CD4-positive, alpha-beta T cell (primary cell): ENCODE measurements at regions not wholly inside any gene's neighbourhood (a gene's known extent, or its start where the extent isn't known, plus 50 kb on each side); places are given as distances from the start of the nearest gene placed in this dataset.
"Not testable (repeated sequence)": the region's sequence is repeated elsewhere in the genome, so short reads cannot be mapped to it uniquely, and the experiment has no call there.

Experiments used
- ATAC-seq: fragments of 200-7000 bp; cut with Tn5 transposase; one replicate; pipeline ENCODE4 v1.10.0; 2022; ENCODE audit warnings: mild to moderate bottlenecking; ENCODE audit not compliant: poor library complexity
- CTCF ChIA-PET: fragments of 350-600 bp; sonication (Branson Sonifier 250); formaldehyde crosslinking; loops from one replicate; lab custom pipeline; 2021; ENCODE audit warnings: antibody characterized with exemption, inconsistent platforms; lab: Charles Lee
- POLR2A ChIA-PET: fragments of 350-600 bp; sonication (Branson Sonifier 250); formaldehyde crosslinking; loops from one replicate; lab custom pipeline; 2021; ENCODE audit warnings: antibody characterized with exemption, inconsistent platforms; lab: Charles Lee
- DNase-seq, 14 experiments: peaks; one replicate each; pipeline ENCODE4 v3.0.0-alpha.2; 2013 to 2020; ENCODE audit warnings: mixed read lengths in 2 of 14
- H3K27ac ChIP-seq, 2 donors: one replicate each; pipeline versions ENCODE4 v1.5.1 to v1.7.0; 2013; ENCODE audit warnings: low read length in 2 of 2, low read depth in 1 of 2, mild to moderate bottlenecking in 1 of 2
- H3K27me3 ChIP-seq, 2 experiments: 1 replicate in 1 of 2; 2 replicates in 1 of 2; pipeline versions ENCODE4 v1.6.1 to v1.7.0; 2013; ENCODE audit warnings: low read length in 2 of 2, control low read depth in 1 of 2, mild to moderate bottlenecking in 1 of 2, moderate library complexity in 1 of 2; ENCODE audit not compliant: insufficient read depth in 2 of 2, control insufficient read depth in 1 of 2
- H3K36me3 ChIP-seq: one replicate; pipeline ENCODE4 v1.6.1; 2013; ENCODE audit warnings: low read length, control low read depth; ENCODE audit not compliant: insufficient read depth
- H3K4me1 ChIP-seq: one replicate; pipeline ENCODE4 v1.6.1; 2013; ENCODE audit warnings: low read length, control low read depth; ENCODE audit not compliant: insufficient read depth
- H3K4me3 ChIP-seq: one replicate; pipeline ENCODE4 v1.5.1; 2013; ENCODE audit warnings: mild to moderate bottlenecking, low read length, moderate library complexity
- H3K9me3 ChIP-seq, 2 experiments: 1 replicate in 1 of 2; 2 replicates in 1 of 2; pipeline versions ENCODE4 v1.6.1 to v1.7.0; 2013; ENCODE audit warnings: low read length in 2 of 2, mild to moderate bottlenecking in 2 of 2, control low read depth in 1 of 2, moderate library complexity in 1 of 2; ENCODE audit not compliant: control insufficient read depth in 1 of 2, insufficient read depth in 1 of 2
- H3K27ac Mint-ChIP-seq: one replicate; pipeline ENCODE4 v1.8.0; 2020; ENCODE audit warnings: mixed read lengths
- H3K27me3 Mint-ChIP-seq: one replicate; pipeline ENCODE4 v1.8.0; 2021; ENCODE audit warnings: mixed read lengths
- H3K36me3 Mint-ChIP-seq: one replicate; pipeline ENCODE4 v1.8.0; 2021; ENCODE audit warnings: low read depth, mixed read lengths
- H3K4me1 Mint-ChIP-seq: one replicate; pipeline ENCODE4 v1.8.0; 2021; ENCODE audit warnings: low read depth, mixed read lengths
- H3K4me3 Mint-ChIP-seq: one replicate; pipeline ENCODE4 v1.8.0; 2020; ENCODE audit warnings: mild to moderate bottlenecking, mixed read lengths
- H3K9me3 Mint-ChIP-seq: one replicate; pipeline ENCODE4 v1.8.0; 2020; ENCODE audit warnings: mixed read lengths
- CTCF ChIP-seq: fragments of 200-600 bp; IDR thresholded peaks from one replicate; pipeline ENCODE4 v1.8.0; 2022; ENCODE audit warnings: antibody characterized with exemption, mild to moderate bottlenecking
- intact Hi-C, 2 experiments: fragments of 100-400 bp; cut with DNase I in 1 of 2; cut with micrococcal nuclease in 1 of 2; formaldehyde crosslinking; loops; one replicate each; pipeline versions ENCODE4 v1.15.1 to v1.9.0; 2023 to 2025; cut with DNase I, micrococcal nuclease

GRCh38 chr9:124164811-124165210, 92.9 kb upstream of the NEK6 start:
- H3K9me3 Mint-ChIP-seq: peaks cover 2% of the 10 kb centered on the region
- peaks cover 28% of the 10 kb centered on the region for H3K27me3 Mint-ChIP-seq
- no peak overlapping the region for H3K4me3 Mint-ChIP-seq
- DNase-seq (no peak), ATAC-seq (no peak)
- ChIA-PET POLR2A (no interaction called here), CTCF (no interaction called here)
- no peaks in the 10 kb centered on the region for H3K4me1 Mint-ChIP-seq
- H3K4me3 ChIP-seq: no peak overlapping the region
- no peaks in the 10 kb centered on the region for H3K4me1 ChIP-seq
- intact Hi-C loops: no loop called here
- no peak overlapping the region for H3K27ac ChIP-seq
- no peaks in the 10 kb centered on the region for H3K27me3 ChIP-seq
- peaks cover 0 to 4% of the 10 kb centered on the region in 2 experiments for H3K9me3 ChIP-seq
- H3K36me3 Mint-ChIP-seq: no peaks in the 10 kb centered on the region
- no peaks in the 10 kb centered on the region for H3K36me3 ChIP-seq
- no peak overlapping the region for H3K27ac Mint-ChIP-seq
- no peak for TF ChIP-seq CTCF

GRCh38 chr9:124174433-124174832, 83.3 kb upstream of the NEK6 start:
- Mint-ChIP-seq H3K9me3 (peaks cover 6% of the 10 kb centered on the region), H3K27me3 (no peaks in the 10 kb centered on the region), H3K4me3 (no peak overlapping the region), H3K27ac (no peak overlapping the region), H3K4me1 (peaks cover 36% of the 10 kb centered on the region), H3K36me3 (no peaks in the 10 kb centered on the region)
- Histone ChIP-seq H3K27me3 (no peaks in the 10 kb centered on the region), H3K27ac (no peak overlapping the region), H3K4me3 (no peak overlapping the region), H3K36me3 (no peaks in the 10 kb centered on the region), H3K4me1 (peaks cover 15% of the 10 kb centered on the region), H3K9me3 (no peaks in the 10 kb centered on the region)
- ATAC-seq (no peak), DNase-seq (peak in 1 of 14 experiments; percentile 9)
- CTCF ChIA-PET: no interaction called here
- POLR2A ChIA-PET: no interaction called here
- intact Hi-C loops: no loop called here
- TF ChIP-seq CTCF: no peak

- DNase-seq, H3K27ac Mint-ChIP-seq, ATAC-seq, H3K9me3 ChIP-seq, H3K36me3 Mint-ChIP-seq, H3K4me1 ChIP-seq, POLR2A ChIA-PET, H3K4me3 ChIP-seq, H3K9me3 Mint-ChIP-seq, intact Hi-C loops, H3K4me3 Mint-ChIP-seq, CTCF ChIA-PET, H3K27me3 ChIP-seq, H3K36me3 ChIP-seq, H3K27ac ChIP-seq: not testable (repeated sequence)
- Mint-ChIP-seq H3K4me1 (peaks cover 19% of the 10 kb centered on the region), H3K27me3 (peaks cover 12% of the 10 kb centered on the region)
Measured at GRCh38 chr9:124177522-124177921, 80.2 kb upstream of the NEK6 start.
